K562 (cell line): ENCODE measurements at regions not wholly inside any gene's neighbourhood (a gene's known extent, or its start where the extent isn't known, plus 50 kb on each side); places are given as distances from the start of the nearest gene placed in this dataset.

Experiments used
- FOXJ2 ChIP-seq: fragments of 200-800 bp; sonication (Bioruptor generic); IDR thresholded peaks from 2 replicates; pipeline ENCODE4 v1.6.1; 2016; ENCODE audit warnings: missing genetic modification characterization, missing compliant biosample characterization
- GABPA ChIP-seq: fragments of 200-800 bp; sonication (Bioruptor generic); conservative IDR thresholded peaks from 2 replicates; pipeline ENCODE4 v1.6.1; 2016; ENCODE audit warnings: low read depth, missing genetic modification characterization, missing compliant biosample characterization
- NR3C1 ChIP-seq: sonication (generic); formaldehyde crosslinking; IDR thresholded peaks from 2 replicates; pipeline ENCODE4 v1.8.1; 2022; ENCODE audit warnings: missing genetic modification reagents
- PHF8 ChIP-seq: fragments of 200-600 bp; sonication (generic); IDR thresholded peaks from 2 replicates; pipeline ENCODE4 v1.6.1; 2012; ENCODE audit warnings: mixed run types, mild to moderate bottlenecking, inconsistent platforms, low read length, moderate library complexity, borderline replicate concordance
- SIN3B ChIP-seq: fragments of 450-650 bp; IDR thresholded peaks from 2 replicates; pipeline ENCODE4 v1.6.1; 2017; ENCODE audit warnings: low read depth, mild to moderate bottlenecking, moderate library complexity
- SOX6 ChIP-seq: fragments of 450-650 bp; IDR thresholded peaks from 2 replicates; pipeline ENCODE4 v1.6.1; 2014; ENCODE audit warnings: mild to moderate bottlenecking
- SRF ChIP-seq, 2 experiments: fragments of 250-450, 450-650 bp in 1 of 2; sonication (Bioruptor Pico) in 1 of 2; sonication (generic) in 1 of 2; formaldehyde crosslinking; IDR thresholded peaks; 2 replicates each; pipeline versions ENCODE4 v1.5.0 to v1.5.1; 2020 to 2022; ENCODE audit warnings: mild to moderate bottlenecking in 1 of 2, missing genetic modification reagents in 1 of 2
- TBL1XR1 ChIP-seq, 2 experiments: IDR thresholded peaks; 2 replicates each; pipeline ENCODE4 v1.6.1; 2012; ENCODE audit warnings: improper control_type of control experiment in 2 of 2, low read length in 2 of 2, mild to moderate bottlenecking in 1 of 2
- TBP ChIP-seq: optimal IDR thresholded peaks from 2 replicates; pipeline ENCODE3; 2011; ENCODE audit warnings: low read depth, low read length, improper control_type of control experiment
- ZC3H4 ChIP-seq: sonication (generic); formaldehyde crosslinking; IDR thresholded peaks from 2 replicates; pipeline ENCODE4 v1.9.0; 2021; ENCODE audit warnings: missing genetic modification reagents, borderline replicate concordance
- ZNF717 ChIP-seq: fragments of 250-450 bp; sonication (Bioruptor Pico); IDR thresholded peaks from 2 replicates; pipeline ENCODE4 v1.5.0; 2021
- TF ChIP-seq, protein P1 (sequence below): sonication (generic); formaldehyde crosslinking; IDR thresholded peaks from 2 replicates; pipeline ENCODE4 v1.8.0; 2023; ENCODE audit warnings: missing genetic modification reagents, mild to moderate bottlenecking, borderline replicate concordance
- TF ChIP-seq, protein P2 (sequence below): fragments of 450-650 bp; IDR thresholded peaks from 2 replicates; pipeline ENCODE4 v1.6.1; 2016; ENCODE audit warnings: mild to moderate bottlenecking
- TF ChIP-seq, protein P3 (sequence below), 2 experiments: fragments of 450-650 bp in 1 of 2; sonication (generic) in 1 of 2; formaldehyde crosslinking in 1 of 2; IDR thresholded peaks in 1 of 2; conservative IDR thresholded peaks in 1 of 2; 2 replicates each; pipeline versions ENCODE4 v1.6.1 to v1.8.1; 2016 to 2023; ENCODE audit warnings: mild to moderate bottlenecking in 2 of 2, moderate library complexity in 2 of 2, inconsistent platforms in 1 of 2, missing genetic modification reagents in 1 of 2
- TF ChIP-seq, protein P4 (sequence below): fragments of 450-650 bp; IDR thresholded peaks from 2 replicates; pipeline ENCODE4 v1.6.1; 2016; ENCODE audit warnings: low read depth, mild to moderate bottlenecking, moderate library complexity
- TF ChIP-seq, protein P5 (sequence below): fragments of 450-650 bp; formaldehyde crosslinking; IDR thresholded peaks from 2 replicates; pipeline ENCODE4 v1.4.0; 2020; ENCODE audit warnings: mild to moderate bottlenecking, moderate library complexity

DNA sequence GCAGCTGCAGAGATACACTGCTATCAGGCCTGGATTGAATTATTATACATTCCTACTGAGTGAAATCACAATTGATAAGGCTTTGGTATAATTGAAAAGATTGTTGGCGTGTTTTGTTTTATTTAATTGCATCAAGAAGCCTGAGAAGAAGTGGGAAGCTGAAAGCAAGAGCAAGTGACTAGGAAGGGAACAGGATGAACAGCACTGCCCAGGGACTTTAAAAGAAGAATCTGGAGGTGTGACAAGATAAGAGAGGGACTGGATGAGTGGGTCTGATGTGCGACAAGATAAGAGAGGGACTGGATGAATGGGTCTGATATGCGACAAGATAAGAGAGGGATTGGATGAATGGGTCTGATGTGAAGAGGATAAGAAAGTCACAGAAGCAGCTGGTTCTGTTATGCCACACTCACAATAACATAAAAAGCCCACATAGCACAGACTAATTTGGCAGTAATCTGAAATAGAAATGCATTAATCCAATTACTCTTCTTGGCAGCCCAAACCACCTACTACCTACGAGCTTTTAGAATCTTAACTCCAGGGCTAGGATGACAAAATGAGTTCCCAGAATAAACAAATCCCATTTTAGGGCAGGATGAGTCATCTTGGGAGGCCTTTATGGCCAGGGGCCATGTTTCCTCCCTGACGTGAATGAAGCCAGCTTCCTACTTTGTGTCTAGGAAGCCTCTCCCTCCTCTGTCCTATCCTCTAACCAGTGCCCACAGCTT is 129.7 kb downstream of the DUSP10 start (continued):
- TF ChIP-seq, protein P1, sequence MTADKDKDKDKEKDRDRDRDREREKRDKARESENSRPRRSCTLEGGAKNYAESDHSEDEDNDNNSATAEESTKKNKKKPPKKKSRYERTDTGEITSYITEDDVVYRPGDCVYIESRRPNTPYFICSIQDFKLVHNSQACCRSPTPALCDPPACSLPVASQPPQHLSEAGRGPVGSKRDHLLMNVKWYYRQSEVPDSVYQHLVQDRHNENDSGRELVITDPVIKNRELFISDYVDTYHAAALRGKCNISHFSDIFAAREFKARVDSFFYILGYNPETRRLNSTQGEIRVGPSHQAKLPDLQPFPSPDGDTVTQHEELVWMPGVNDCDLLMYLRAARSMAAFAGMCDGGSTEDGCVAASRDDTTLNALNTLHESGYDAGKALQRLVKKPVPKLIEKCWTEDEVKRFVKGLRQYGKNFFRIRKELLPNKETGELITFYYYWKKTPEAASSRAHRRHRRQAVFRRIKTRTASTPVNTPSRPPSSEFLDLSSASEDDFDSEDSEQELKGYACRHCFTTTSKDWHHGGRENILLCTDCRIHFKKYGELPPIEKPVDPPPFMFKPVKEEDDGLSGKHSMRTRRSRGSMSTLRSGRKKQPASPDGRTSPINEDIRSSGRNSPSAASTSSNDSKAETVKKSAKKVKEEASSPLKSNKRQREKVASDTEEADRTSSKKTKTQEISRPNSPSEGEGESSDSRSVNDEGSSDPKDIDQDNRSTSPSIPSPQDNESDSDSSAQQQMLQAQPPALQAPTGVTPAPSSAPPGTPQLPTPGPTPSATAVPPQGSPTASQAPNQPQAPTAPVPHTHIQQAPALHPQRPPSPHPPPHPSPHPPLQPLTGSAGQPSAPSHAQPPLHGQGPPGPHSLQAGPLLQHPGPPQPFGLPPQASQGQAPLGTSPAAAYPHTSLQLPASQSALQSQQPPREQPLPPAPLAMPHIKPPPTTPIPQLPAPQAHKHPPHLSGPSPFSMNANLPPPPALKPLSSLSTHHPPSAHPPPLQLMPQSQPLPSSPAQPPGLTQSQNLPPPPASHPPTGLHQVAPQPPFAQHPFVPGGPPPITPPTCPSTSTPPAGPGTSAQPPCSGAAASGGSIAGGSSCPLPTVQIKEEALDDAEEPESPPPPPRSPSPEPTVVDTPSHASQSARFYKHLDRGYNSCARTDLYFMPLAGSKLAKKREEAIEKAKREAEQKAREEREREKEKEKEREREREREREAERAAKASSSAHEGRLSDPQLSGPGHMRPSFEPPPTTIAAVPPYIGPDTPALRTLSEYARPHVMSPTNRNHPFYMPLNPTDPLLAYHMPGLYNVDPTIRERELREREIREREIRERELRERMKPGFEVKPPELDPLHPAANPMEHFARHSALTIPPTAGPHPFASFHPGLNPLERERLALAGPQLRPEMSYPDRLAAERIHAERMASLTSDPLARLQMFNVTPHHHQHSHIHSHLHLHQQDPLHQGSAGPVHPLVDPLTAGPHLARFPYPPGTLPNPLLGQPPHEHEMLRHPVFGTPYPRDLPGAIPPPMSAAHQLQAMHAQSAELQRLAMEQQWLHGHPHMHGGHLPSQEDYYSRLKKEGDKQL (CRISPR knock-in tag): no peak
- TF ChIP-seq SIN3B: no peak
- TF ChIP-seq GABPA (tag): 0 out of 2 replicates have a peak, but pooled peaks have one; percentile 23
- TF ChIP-seq, protein P2, sequence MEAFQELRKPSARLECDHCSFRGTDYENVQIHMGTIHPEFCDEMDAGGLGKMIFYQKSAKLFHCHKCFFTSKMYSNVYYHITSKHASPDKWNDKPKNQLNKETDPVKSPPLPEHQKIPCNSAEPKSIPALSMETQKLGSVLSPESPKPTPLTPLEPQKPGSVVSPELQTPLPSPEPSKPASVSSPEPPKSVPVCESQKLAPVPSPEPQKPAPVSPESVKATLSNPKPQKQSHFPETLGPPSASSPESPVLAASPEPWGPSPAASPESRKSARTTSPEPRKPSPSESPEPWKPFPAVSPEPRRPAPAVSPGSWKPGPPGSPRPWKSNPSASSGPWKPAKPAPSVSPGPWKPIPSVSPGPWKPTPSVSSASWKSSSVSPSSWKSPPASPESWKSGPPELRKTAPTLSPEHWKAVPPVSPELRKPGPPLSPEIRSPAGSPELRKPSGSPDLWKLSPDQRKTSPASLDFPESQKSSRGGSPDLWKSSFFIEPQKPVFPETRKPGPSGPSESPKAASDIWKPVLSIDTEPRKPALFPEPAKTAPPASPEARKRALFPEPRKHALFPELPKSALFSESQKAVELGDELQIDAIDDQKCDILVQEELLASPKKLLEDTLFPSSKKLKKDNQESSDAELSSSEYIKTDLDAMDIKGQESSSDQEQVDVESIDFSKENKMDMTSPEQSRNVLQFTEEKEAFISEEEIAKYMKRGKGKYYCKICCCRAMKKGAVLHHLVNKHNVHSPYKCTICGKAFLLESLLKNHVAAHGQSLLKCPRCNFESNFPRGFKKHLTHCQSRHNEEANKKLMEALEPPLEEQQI: no peak
- TF ChIP-seq, protein P3, sequence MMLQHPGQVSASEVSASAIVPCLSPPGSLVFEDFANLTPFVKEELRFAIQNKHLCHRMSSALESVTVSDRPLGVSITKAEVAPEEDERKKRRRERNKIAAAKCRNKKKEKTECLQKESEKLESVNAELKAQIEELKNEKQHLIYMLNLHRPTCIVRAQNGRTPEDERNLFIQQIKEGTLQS (IDR thresholded peaks at IDR 0.05): peak; percentile 91
- TF ChIP-seq, protein P3 (CRISPR knock-in tag; conservative IDR thresholded peaks at IDR 0.05): no peak
- no peak for TF ChIP-seq NR3C1 (CRISPR knock-in tag)
- TF ChIP-seq ZNF717 (CRISPR knock-in tag): no peak
- peak; percentile 75 for TF ChIP-seq FOXJ2
- TF ChIP-seq, protein P4, sequence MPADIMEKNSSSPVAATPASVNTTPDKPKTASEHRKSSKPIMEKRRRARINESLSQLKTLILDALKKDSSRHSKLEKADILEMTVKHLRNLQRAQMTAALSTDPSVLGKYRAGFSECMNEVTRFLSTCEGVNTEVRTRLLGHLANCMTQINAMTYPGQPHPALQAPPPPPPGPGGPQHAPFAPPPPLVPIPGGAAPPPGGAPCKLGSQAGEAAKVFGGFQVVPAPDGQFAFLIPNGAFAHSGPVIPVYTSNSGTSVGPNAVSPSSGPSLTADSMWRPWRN: no peak
- TF ChIP-seq PHF8: no peak
- TF ChIP-seq SOX6: no peak
- peak in 1 of 2 experiments; percentile 84; a peak in 2 of 4 replicates for TF ChIP-seq SRF (CRISPR knock-in tag; IDR thresholded peaks at IDR 0.05)
- TF ChIP-seq TBL1XR1 (IDR thresholded peaks at IDR 0.05; ENCODE audit: low read length in 2 of 2): no peak
- TF ChIP-seq, protein P5, sequence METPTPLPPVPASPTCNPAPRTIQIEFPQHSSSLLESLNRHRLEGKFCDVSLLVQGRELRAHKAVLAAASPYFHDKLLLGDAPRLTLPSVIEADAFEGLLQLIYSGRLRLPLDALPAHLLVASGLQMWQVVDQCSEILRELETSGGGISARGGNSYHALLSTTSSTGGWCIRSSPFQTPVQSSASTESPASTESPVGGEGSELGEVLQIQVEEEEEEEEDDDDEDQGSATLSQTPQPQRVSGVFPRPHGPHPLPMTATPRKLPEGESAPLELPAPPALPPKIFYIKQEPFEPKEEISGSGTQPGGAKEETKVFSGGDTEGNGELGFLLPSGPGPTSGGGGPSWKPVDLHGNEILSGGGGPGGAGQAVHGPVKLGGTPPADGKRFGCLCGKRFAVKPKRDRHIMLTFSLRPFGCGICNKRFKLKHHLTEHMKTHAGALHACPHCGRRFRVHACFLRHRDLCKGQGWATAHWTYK (CRISPR knock-in tag): no peak
- no peak for TF ChIP-seq TBP
- no peak for TF ChIP-seq ZC3H4 (CRISPR knock-in tag)
